Fibroblast of the aortic adventitia (primary cell): ENCODE measurements at regions not wholly inside any gene's neighbourhood (a gene's known extent, or its start where the extent isn't known, plus 50 kb on each side); places are given as distances from the start of the nearest gene placed in this dataset.
"Not testable (repeated sequence)": the region's sequence is repeated elsewhere in the genome, so short reads cannot be mapped to it uniquely, and the experiment has no call there.

Experiments
- DNase-seq: peaks from one replicate; pipeline ENCODE4 v3.0.0-alpha.2; 2010; ENCODE audit warnings: low read depth
- H3K4me3 ChIP-seq: 2 replicates; pipeline ENCODE4 v1.5.1; 2011; ENCODE audit warnings: low read depth, mild to moderate bottlenecking, control low read depth, low read length, moderate library complexity
- CTCF ChIP-seq: IDR thresholded peaks from 2 replicates; pipeline ENCODE4 v1.5.1; 2011; ENCODE audit warnings: mild to moderate bottlenecking, low read length, control low read depth, inconsistent platforms; ENCODE audit not compliant: insufficient read depth

- TF ChIP-seq CTCF = no peak
- no peak for DNase-seq
- H3K4me3 ChIP-seq = no peak overlapping the region
These were observed 86.1 kb upstream of the EZR start for GRCh38 chr6:158905277-158905676.

- TF ChIP-seq CTCF = no peak
- DNase-seq = no peak
- no peak overlapping the region for H3K4me3 ChIP-seq
These were observed 84.6 kb upstream of the EZR start for GRCh38 chr6:158903801-158904200.

- no peak for DNase-seq
- no peak for TF ChIP-seq CTCF
- no peak overlapping the region for H3K4me3 ChIP-seq
These were observed 81.6 kb upstream of the EZR start for GRCh38 chr6:158900663-158901312.

GRCh38 chr6:158897236-158897635, 78.1 kb upstream of the EZR start:
- no peak for TF ChIP-seq CTCF
- DNase-seq = no peak
- no peak overlapping the region for H3K4me3 ChIP-seq

GRCh38 chr6:158895661-158896060, 76.5 kb upstream of the EZR start:
- no peak for TF ChIP-seq CTCF
- no peak overlapping the region for H3K4me3 ChIP-seq
- DNase-seq = no peak

GRCh38 chr6:158894193-158894592, 75.0 kb upstream of the EZR start:
- no peak for TF ChIP-seq CTCF
- peak; percentile 80 for DNase-seq
- no peak overlapping the region for H3K4me3 ChIP-seq

- no peak overlapping the region for H3K4me3 ChIP-seq
- no peak for DNase-seq
- no peak for TF ChIP-seq CTCF
These were observed 73.1 kb upstream of the EZR start for GRCh38 chr6:158892266-158892665.

- not testable (repeated sequence) for DNase-seq, H3K4me3 ChIP-seq
These were observed 72.4 kb upstream of the EZR start for GRCh38 chr6:158891560-158891959.

- DNase-seq, H3K4me3 ChIP-seq: not testable (repeated sequence)
These were observed 69.0 kb upstream of the EZR start for GRCh38 chr6:158888171-158888570.

- not testable (repeated sequence) for H3K4me3 ChIP-seq, DNase-seq
These were observed 67.3 kb upstream of the EZR start for GRCh38 chr6:158886346-158886977.
